ENCODE measurements at regions not wholly inside any gene's neighbourhood (a gene's known extent, or its start where the extent isn't known, plus 50 kb on each side); places are given as distances from the start of the nearest gene placed in this dataset.
"Not testable (repeated sequence)": the region's sequence is repeated elsewhere in the genome, so short reads cannot be mapped to it uniquely, and the experiment has no call there.

GRCh38 chr9:107779731-107780130, 290.2 kb upstream of the KLF4 start:
- intact Hi-C loops (cut with micrococcal nuclease), result no loop called here
- H3K4me3 Mint-ChIP-seq (ENCODE audit: unreplicated experiment), result no peak overlapping the region
- no peak overlapping the region for H3K27ac Mint-ChIP-seq (ENCODE audit: low read depth, unreplicated experiment)
- H3K27me3 Mint-ChIP-seq (ENCODE audit: insufficient read depth, unreplicated experiment), result no peaks in the 10 kb centered on the region
- no peak for DNase-seq (ENCODE audit: unreplicated experiment)
- BruUV-seq (replicated peaks), result no TSS peak
- peaks cover 7% of the 10 kb centered on the region for H3K36me3 Mint-ChIP-seq (ENCODE audit: insufficient read depth, unreplicated experiment)
- no peaks in the 10 kb centered on the region for H3K9me3 Mint-ChIP-seq (ENCODE audit: unreplicated experiment)
- POLR2A ChIA-PET, result interaction anchor here (1.2 kb wide), 1 partner anchor 28 kb away, joined by 3 read pairs; no protein-coding TSS in a partner anchor
- H3K4me1 Mint-ChIP-seq (ENCODE audit: insufficient read depth, unreplicated experiment), result peaks cover 7% of the 10 kb centered on the region
- CTCF ChIA-PET, result interaction anchor here (0.6 kb wide), 1 partner anchor 165 kb away, joined by 4 read pairs; no protein-coding TSS in a partner anchor
- TF ChIP-seq CTCF (IDR thresholded peaks at IDR 0.05; ENCODE audit: unreplicated experiment), result no peak

GRCh38 chr9:107778661-107779060, 289.1 kb upstream of the KLF4 start:
- no peak overlapping the region for H3K27ac Mint-ChIP-seq (ENCODE audit: low read depth, unreplicated experiment)
- no peaks in the 10 kb centered on the region for H3K27me3 Mint-ChIP-seq (ENCODE audit: insufficient read depth, unreplicated experiment)
- no peak for TF ChIP-seq CTCF (IDR thresholded peaks at IDR 0.05; ENCODE audit: unreplicated experiment)
- intact Hi-C loops (cut with micrococcal nuclease), result no loop called here
- POLR2A ChIA-PET, result interaction anchor here (1.2 kb wide), 1 partner anchor 27 kb away, joined by 3 read pairs; no protein-coding TSS in a partner anchor
- H3K4me1 Mint-ChIP-seq (ENCODE audit: insufficient read depth, unreplicated experiment), result no peaks in the 10 kb centered on the region
- DNase-seq (ENCODE audit: unreplicated experiment), result no peak
- H3K36me3 Mint-ChIP-seq (ENCODE audit: insufficient read depth, unreplicated experiment), result peaks cover 7% of the 10 kb centered on the region
- H3K9me3 Mint-ChIP-seq (ENCODE audit: unreplicated experiment), result no peaks in the 10 kb centered on the region
- BruUV-seq (replicated peaks), result no TSS peak
- CTCF ChIA-PET, result interaction anchor here (1.2 kb wide), 1 partner anchor 26 kb away, joined by 3 read pairs; no protein-coding TSS in a partner anchor
- H3K4me3 Mint-ChIP-seq (ENCODE audit: unreplicated experiment), result no peak overlapping the region

GRCh38 chr9:107774099-107774498, 284.5 kb upstream of the KLF4 start:
- DNase-seq (ENCODE audit: unreplicated experiment); H3K27ac Mint-ChIP-seq (ENCODE audit: low read depth, unreplicated experiment); H3K36me3 Mint-ChIP-seq (ENCODE audit: insufficient read depth, unreplicated experiment); H3K4me1 Mint-ChIP-seq (ENCODE audit: insufficient read depth, unreplicated experiment); H3K4me3 Mint-ChIP-seq (ENCODE audit: unreplicated experiment); BruUV-seq (replicated peaks); H3K27me3 Mint-ChIP-seq (ENCODE audit: insufficient read depth, unreplicated experiment); POLR2A ChIA-PET; H3K9me3 Mint-ChIP-seq (ENCODE audit: unreplicated experiment); intact Hi-C loops (cut with micrococcal nuclease): not testable (repeated sequence)
- CTCF ChIA-PET, result interaction anchor here (0.6 kb wide), 1 partner anchor 12 kb away, joined by 5 read pairs; no protein-coding TSS in a partner anchor

DNA sequence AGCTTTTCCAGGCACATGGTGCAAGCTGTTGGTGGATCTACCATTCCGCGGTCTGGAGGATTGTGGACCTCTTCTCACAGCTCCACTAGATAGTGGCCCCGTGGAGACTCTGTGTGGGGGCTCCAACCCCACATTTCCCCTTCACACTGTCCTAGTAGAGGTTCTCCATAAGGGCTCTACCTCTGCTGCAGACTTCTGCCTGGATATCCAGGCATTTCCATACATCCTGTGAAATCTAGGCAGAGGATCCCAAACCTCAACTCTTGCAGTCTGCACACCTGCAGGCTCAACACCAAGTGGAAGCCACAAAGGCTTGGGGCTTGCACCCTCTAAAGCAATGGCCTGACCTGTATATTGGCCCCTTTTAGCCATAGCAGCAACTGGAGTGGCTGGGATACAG, 283.4 kb upstream of the KLF4 start:
- no peaks in the 10 kb centered on the region for H3K36me3 Mint-ChIP-seq (ENCODE audit: insufficient read depth, unreplicated experiment)
- H3K27me3 Mint-ChIP-seq (ENCODE audit: insufficient read depth, unreplicated experiment), result no peaks in the 10 kb centered on the region
- H3K9me3 Mint-ChIP-seq (ENCODE audit: unreplicated experiment), result no peaks in the 10 kb centered on the region
- no peak for DNase-seq (ENCODE audit: unreplicated experiment)
- ChIA-PET POLR2A (no interaction called here), CTCF (no interaction called here)
- intact Hi-C loops (cut with micrococcal nuclease), result no loop called here
- TF ChIP-seq CTCF (IDR thresholded peaks at IDR 0.05; ENCODE audit: unreplicated experiment), result no peak
- no peak overlapping the region for H3K27ac Mint-ChIP-seq (ENCODE audit: low read depth, unreplicated experiment)
- no peaks in the 10 kb centered on the region for H3K4me1 Mint-ChIP-seq (ENCODE audit: insufficient read depth, unreplicated experiment)
- H3K4me3 Mint-ChIP-seq (ENCODE audit: unreplicated experiment), result no peak overlapping the region
- BruUV-seq (replicated peaks), result no TSS peak

GRCh38 chr9:107770716-107771115, 281.1 kb upstream of the KLF4 start:
- ChIA-PET CTCF (no interaction called here), POLR2A (no interaction called here)
- intact Hi-C loops (cut with micrococcal nuclease), result no loop called here
- H3K9me3 Mint-ChIP-seq (ENCODE audit: unreplicated experiment), result no peaks in the 10 kb centered on the region
- DNase-seq (ENCODE audit: unreplicated experiment), result no peak
- H3K27ac Mint-ChIP-seq (ENCODE audit: low read depth, unreplicated experiment), result no peak overlapping the region
- BruUV-seq (replicated peaks), result no TSS peak
- H3K4me3 Mint-ChIP-seq (ENCODE audit: unreplicated experiment), result no peak overlapping the region
- no peaks in the 10 kb centered on the region for H3K36me3 Mint-ChIP-seq (ENCODE audit: insufficient read depth, unreplicated experiment)
- no peaks in the 10 kb centered on the region for H3K4me1 Mint-ChIP-seq (ENCODE audit: insufficient read depth, unreplicated experiment)
- no peaks in the 10 kb centered on the region for H3K27me3 Mint-ChIP-seq (ENCODE audit: insufficient read depth, unreplicated experiment)
- no peak for TF ChIP-seq CTCF (IDR thresholded peaks at IDR 0.05; ENCODE audit: unreplicated experiment)
